ENCODE measurements at regions not wholly inside any gene's neighbourhood (a gene's known extent, or its start where the extent isn't known, plus 50 kb on each side); places are given as distances from the start of the nearest gene placed in this dataset.

- DNase-seq (ENCODE audit: low read depth), result no peak
- TF ChIP-seq CTCF (IDR thresholded peaks at IDR 0.05; ENCODE audit: low read depth, low read length) (no peak), POLR2A (IDR thresholded peaks at IDR 0.05; ENCODE audit: extremely low read depth, insufficient read length) (no peak), MYC (IDR thresholded peaks at IDR 0.05; ENCODE audit: low read depth, low read length) (no peak), MAX (IDR thresholded peaks at IDR 0.05; ENCODE audit: low read depth, low read length) (no peak)
- H3K4me3 ChIP-seq (ENCODE audit: low read depth, low read length), result no peak overlapping the region
Measured at GRCh38 chr5:163770625-163771024, 265.2 kb downstream of the MAT2B start.

- DNase-seq (ENCODE audit: low read depth), result no peak
- no peak for TF ChIP-seq MAX (IDR thresholded peaks at IDR 0.05; ENCODE audit: low read depth, low read length)
- TF ChIP-seq CTCF (IDR thresholded peaks at IDR 0.05; ENCODE audit: low read depth, low read length), result no peak
- no peak for TF ChIP-seq POLR2A (IDR thresholded peaks at IDR 0.05; ENCODE audit: extremely low read depth, insufficient read length)
- no peak for TF ChIP-seq MYC (IDR thresholded peaks at IDR 0.05; ENCODE audit: low read depth, low read length)
- no peak overlapping the region for H3K4me3 ChIP-seq (ENCODE audit: low read depth, low read length)
Measured at GRCh38 chr5:163772241-163772640, 266.8 kb downstream of the MAT2B start.

- TF ChIP-seq MAX (IDR thresholded peaks at IDR 0.05; ENCODE audit: low read depth, low read length) (no peak), POLR2A (IDR thresholded peaks at IDR 0.05; ENCODE audit: extremely low read depth, insufficient read length) (no peak), CTCF (IDR thresholded peaks at IDR 0.05; ENCODE audit: low read depth, low read length) (no peak), MYC (IDR thresholded peaks at IDR 0.05; ENCODE audit: low read depth, low read length) (no peak)
- H3K4me3 ChIP-seq (ENCODE audit: low read depth, low read length), result no peak overlapping the region
- DNase-seq (ENCODE audit: low read depth), result no peak
Measured at GRCh38 chr5:163772644-163773043, 267.2 kb downstream of the MAT2B start.

GRCh38 chr5:163773226-163773625 is 267.8 kb downstream of the MAT2B start:
- no peak overlapping the region for H3K4me3 ChIP-seq (ENCODE audit: low read depth, low read length)
- TF ChIP-seq MAX (IDR thresholded peaks at IDR 0.05; ENCODE audit: low read depth, low read length) (no peak), CTCF (IDR thresholded peaks at IDR 0.05; ENCODE audit: low read depth, low read length) (no peak), MYC (IDR thresholded peaks at IDR 0.05; ENCODE audit: low read depth, low read length) (no peak), POLR2A (IDR thresholded peaks at IDR 0.05; ENCODE audit: extremely low read depth, insufficient read length) (no peak)
- DNase-seq (ENCODE audit: low read depth), result no peak

- TF ChIP-seq MAX (IDR thresholded peaks at IDR 0.05; ENCODE audit: low read depth, low read length), result no peak
- TF ChIP-seq CTCF (IDR thresholded peaks at IDR 0.05; ENCODE audit: low read depth, low read length), result no peak
- no peak for TF ChIP-seq MYC (IDR thresholded peaks at IDR 0.05; ENCODE audit: low read depth, low read length)
- no peak for TF ChIP-seq POLR2A (IDR thresholded peaks at IDR 0.05; ENCODE audit: extremely low read depth, insufficient read length)
- no peak overlapping the region for H3K4me3 ChIP-seq (ENCODE audit: low read depth, low read length)
- no peak for DNase-seq (ENCODE audit: low read depth)
Measured at GRCh38 chr5:163789870-163790269, 284.5 kb downstream of the MAT2B start.

GRCh38 chr5:163790497-163790896 is 285.1 kb downstream of the MAT2B start:
- H3K4me3 ChIP-seq (ENCODE audit: low read depth, low read length), result no peak overlapping the region
- no peak for TF ChIP-seq POLR2A (IDR thresholded peaks at IDR 0.05; ENCODE audit: extremely low read depth, insufficient read length)
- DNase-seq (ENCODE audit: low read depth), result no peak

Data from NB4 (cell line).